ENCODE measurements at regions not wholly inside any gene's neighbourhood (a gene's known extent, or its start where the extent isn't known, plus 50 kb on each side); places are given as distances from the start of the nearest gene placed in this dataset.

- DNase-seq: no peak
Observed at GRCh38 chr12:46461459-46461858, 88.9 kb upstream of the SLC38A2 start.

GRCh38 chr12:46460682-46461210, 88.2 kb upstream of the SLC38A2 start:
- no peak for DNase-seq

- DNase-seq: no peak
Observed at GRCh38 chr12:46459861-46460545, 87.4 kb upstream of the SLC38A2 start.

GRCh38 chr12:46459111-46459510, 86.5 kb upstream of the SLC38A2 start:
- no peak for DNase-seq

GRCh38 chr12:46458500-46459102, 86.0 kb upstream of the SLC38A2 start:
- no peak for DNase-seq

- DNase-seq: no peak
Observed at GRCh38 chr12:46457958-46458357, 85.4 kb upstream of the SLC38A2 start.

GRCh38 chr12:46456356-46457334, 84.1 kb upstream of the SLC38A2 start:
- no peak for DNase-seq

GRCh38 chr12:46455648-46456352, 83.2 kb upstream of the SLC38A2 start:
- DNase-seq: no peak

- DNase-seq: no peak
Observed at GRCh38 chr12:46454981-46455380, 82.4 kb upstream of the SLC38A2 start.

- no peak for DNase-seq
Observed at GRCh38 chr12:46453428-46453827, 80.9 kb upstream of the SLC38A2 start.

GRCh38 chr12:46452776-46453175, 80.2 kb upstream of the SLC38A2 start:
- DNase-seq: no peak

GRCh38 chr12:46452061-46452615, 79.6 kb upstream of the SLC38A2 start:
- no peak for DNase-seq

- no peak for DNase-seq
Observed at GRCh38 chr12:46451276-46452021, 78.9 kb upstream of the SLC38A2 start.

GRCh38 chr12:46450279-46450748, 77.7 kb upstream of the SLC38A2 start:
- no peak for DNase-seq

GRCh38 chr12:46449856-46450255, 77.3 kb upstream of the SLC38A2 start:
- DNase-seq: no peak

- DNase-seq: no peak
Observed at GRCh38 chr12:46449316-46449715, 76.7 kb upstream of the SLC38A2 start.

- no peak for DNase-seq
Observed at GRCh38 chr12:46446645-46447044, 74.1 kb upstream of the SLC38A2 start.

GRCh38 chr12:46445551-46446235, 73.1 kb upstream of the SLC38A2 start:
- DNase-seq: no peak

GRCh38 chr12:46445093-46445492, 72.5 kb upstream of the SLC38A2 start:
- no peak for DNase-seq

GRCh38 chr12:46443594-46444263, 71.2 kb upstream of the SLC38A2 start:
- no peak for DNase-seq
